ENCODE measurements at regions not wholly inside any gene's neighbourhood (a gene's known extent, or its start where the extent isn't known, plus 50 kb on each side); places are given as distances from the start of the nearest gene placed in this dataset.

DNA sequence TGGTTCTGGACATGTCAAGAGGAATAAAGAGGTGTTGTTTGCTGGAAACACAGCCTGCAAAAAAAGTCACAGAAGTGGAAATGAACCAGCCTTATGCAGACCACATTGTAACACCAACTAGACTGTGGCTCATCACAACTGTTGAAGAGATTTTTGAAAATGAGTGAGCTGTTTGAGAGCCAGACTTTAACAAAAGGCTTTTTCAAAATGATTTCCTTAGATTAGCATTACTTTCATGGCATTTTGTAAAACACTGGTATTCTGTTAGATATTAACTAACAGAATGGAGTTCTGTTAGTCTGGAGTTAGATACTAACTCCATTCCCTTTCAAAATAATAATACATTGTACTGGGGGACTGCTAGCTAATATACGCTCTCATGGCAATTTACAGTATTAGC lies 60.6 kb upstream of the GABRA2 start:
- no peak overlapping the region for H3K4me2 ChIP-seq (ENCODE audit: low read length)
- no peaks in the 10 kb centered on the region for H3K4me1 ChIP-seq (ENCODE audit: insufficient read depth, low read length, poor library complexity, severe bottlenecking)
- BruUV-seq (replicated peaks): no TSS peak
- H3K27ac ChIP-seq (ENCODE audit: low read depth, low read length, poor library complexity, severe bottlenecking): no peak overlapping the region
- no peak for DNase-seq (ENCODE audit: low spot score)
- no peak overlapping the region for H2AFZ ChIP-seq (ENCODE audit: low read length)
- no peaks in the 10 kb centered on the region for H3K9me2 ChIP-seq (ENCODE audit: insufficient read depth, low read length)
- TF ChIP-seq EZH2phosphoT487 (IDR thresholded peaks at IDR 0.05; ENCODE audit: borderline replicate concordance, low read depth, low read length) (no peak), CTCF (conservative IDR thresholded peaks at IDR 0.05; ENCODE audit: low read length) (no peak)
- H3K36me3 ChIP-seq (ENCODE audit: insufficient read depth, low read length): no peaks in the 10 kb centered on the region
- no peak overlapping the region for H3K4me3 ChIP-seq (ENCODE audit: low read depth, low read length, poor library complexity, severe bottlenecking)
- ChIA-PET CTCF (ENCODE audit: unreplicated experiment) (no interaction called here), POLR2A (interaction anchor here (1.2 kb wide), 1 partner anchor 12 kb away, joined by 3 read pairs; no protein-coding TSS in a partner anchor)
- H4K20me1 ChIP-seq (ENCODE audit: insufficient read depth, low read length): no peaks in the 10 kb centered on the region
- no peaks in the 10 kb centered on the region for H3K9me3 ChIP-seq (ENCODE audit: low read length)
- no peaks in the 10 kb centered on the region for H3K79me2 ChIP-seq (ENCODE audit: insufficient read depth, low read depth, low read length)
- intact Hi-C loops (cut with micrococcal nuclease; ENCODE audit: unreplicated experiment): no loop called here

DNA sequence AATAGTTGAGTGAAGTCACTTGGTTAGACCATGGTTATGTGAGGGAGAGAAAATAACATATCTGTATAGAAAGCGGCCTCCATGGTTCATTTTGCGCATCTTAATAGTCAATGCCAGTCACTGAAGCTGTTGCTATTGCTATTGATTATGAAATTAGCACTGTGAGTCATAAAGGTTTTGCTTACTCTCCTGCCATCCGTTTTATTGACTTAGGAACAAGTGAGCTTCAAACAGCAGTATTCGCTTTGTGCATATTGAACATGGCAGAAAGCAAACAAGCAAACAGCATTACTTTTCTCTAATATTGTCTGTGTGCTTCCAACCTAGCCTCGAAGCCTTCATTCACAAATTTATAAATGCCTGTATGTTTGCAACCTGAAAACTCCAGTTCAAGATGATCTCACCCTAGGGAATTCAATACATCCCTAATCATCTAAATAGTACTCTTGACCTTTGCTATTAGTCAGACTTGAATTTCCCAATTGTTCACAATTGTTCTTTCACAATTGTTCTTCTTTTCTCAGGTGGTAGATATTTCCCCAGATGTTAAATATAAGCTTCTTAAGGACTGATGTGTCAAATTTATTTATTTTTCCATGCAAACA lies 55.9 kb upstream of the GABRA2 start:
- Histone ChIP-seq H2AFZ (ENCODE audit: low read length) (no peak overlapping the region), H4K20me1 (ENCODE audit: insufficient read depth, low read length) (no peaks in the 10 kb centered on the region), H3K36me3 (ENCODE audit: insufficient read depth, low read length) (no peaks in the 10 kb centered on the region), H3K27ac (ENCODE audit: low read depth, low read length, poor library complexity, severe bottlenecking) (no peak overlapping the region), H3K4me3 (ENCODE audit: low read depth, low read length, poor library complexity, severe bottlenecking) (no peak overlapping the region), H3K9me2 (ENCODE audit: insufficient read depth, low read length) (no peaks in the 10 kb centered on the region), H3K4me1 (ENCODE audit: insufficient read depth, low read length, poor library complexity, severe bottlenecking) (no peaks in the 10 kb centered on the region), H3K79me2 (ENCODE audit: insufficient read depth, low read depth, low read length) (no peaks in the 10 kb centered on the region), H3K4me2 (ENCODE audit: low read length) (no peak overlapping the region), H3K9me3 (ENCODE audit: low read length) (no peaks in the 10 kb centered on the region)
- ChIA-PET POLR2A (interaction anchor here (0.6 kb wide), 1 partner anchor 264 kb away, joined by 3 read pairs; no protein-coding TSS in a partner anchor), CTCF (ENCODE audit: unreplicated experiment) (no interaction called here)
- TF ChIP-seq EZH2phosphoT487 (IDR thresholded peaks at IDR 0.05; ENCODE audit: borderline replicate concordance, low read depth, low read length) (no peak), CTCF (conservative IDR thresholded peaks at IDR 0.05; ENCODE audit: low read length) (no peak)
- no peak for DNase-seq (ENCODE audit: low spot score)
- intact Hi-C loops (cut with micrococcal nuclease; ENCODE audit: unreplicated experiment): no loop called here
- no TSS peak for BruUV-seq (replicated peaks)

GRCh38 chr4:46444318-46445000 lies 54.5 kb upstream of the GABRA2 start:
- no TSS peak for BruUV-seq (replicated peaks)
- Histone ChIP-seq H3K4me3 (ENCODE audit: low read depth, low read length, poor library complexity, severe bottlenecking) (no peak overlapping the region), H4K20me1 (ENCODE audit: insufficient read depth, low read length) (no peaks in the 10 kb centered on the region)

More at GRCh38 chr4:46444318-46445000, 54.5 kb upstream of the GABRA2 start:
- H3K36me3 ChIP-seq (ENCODE audit: insufficient read depth, low read length): no peaks in the 10 kb centered on the region
- CTCF ChIA-PET (ENCODE audit: unreplicated experiment): no interaction called here
- H3K9me3 ChIP-seq (ENCODE audit: low read length): no peaks in the 10 kb centered on the region
- no peaks in the 10 kb centered on the region for H3K4me1 ChIP-seq (ENCODE audit: insufficient read depth, low read length, poor library complexity, severe bottlenecking)
- H2AFZ ChIP-seq (ENCODE audit: low read length): no peak overlapping the region
- no peaks in the 10 kb centered on the region for H3K79me2 ChIP-seq (ENCODE audit: insufficient read depth, low read depth, low read length)
- POLR2A ChIA-PET: no interaction called here
- no peak for TF ChIP-seq EZH2phosphoT487 (IDR thresholded peaks at IDR 0.05; ENCODE audit: borderline replicate concordance, low read depth, low read length)
- no peak for TF ChIP-seq CTCF (conservative IDR thresholded peaks at IDR 0.05; ENCODE audit: low read length)
- H3K4me2 ChIP-seq (ENCODE audit: low read length): no peak overlapping the region
- H3K9me2 ChIP-seq (ENCODE audit: insufficient read depth, low read length): no peaks in the 10 kb centered on the region
- H3K27ac ChIP-seq (ENCODE audit: low read depth, low read length, poor library complexity, severe bottlenecking): no peak overlapping the region
- no peak for DNase-seq (ENCODE audit: low spot score)
- intact Hi-C loops (cut with micrococcal nuclease; ENCODE audit: unreplicated experiment): no loop called here
